GM10266 (cell line): ENCODE measurements at regions not wholly inside any gene's neighbourhood (a gene's known extent, or its start where the extent isn't known, plus 50 kb on each side); places are given as distances from the start of the nearest gene placed in this dataset.
"Not testable (repeated sequence)": the region's sequence is repeated elsewhere in the genome, so short reads cannot be mapped to it uniquely, and the experiment has no call there.

ENCODE experiments used
- DNase-seq: peaks from one replicate; pipeline ENCODE4 v3.0.0; 2012; ENCODE audit errors: extremely low spot score
- TF ChIP-seq, protein P1 (sequence below): IDR thresholded peaks from 2 replicates; pipeline ENCODE4 v1.5.1; 2012; ENCODE audit warnings: mild to moderate bottlenecking, low read depth; ENCODE audit not compliant: control insufficient read depth, insufficient read depth; ENCODE audit errors: missing control alignments

DNA sequence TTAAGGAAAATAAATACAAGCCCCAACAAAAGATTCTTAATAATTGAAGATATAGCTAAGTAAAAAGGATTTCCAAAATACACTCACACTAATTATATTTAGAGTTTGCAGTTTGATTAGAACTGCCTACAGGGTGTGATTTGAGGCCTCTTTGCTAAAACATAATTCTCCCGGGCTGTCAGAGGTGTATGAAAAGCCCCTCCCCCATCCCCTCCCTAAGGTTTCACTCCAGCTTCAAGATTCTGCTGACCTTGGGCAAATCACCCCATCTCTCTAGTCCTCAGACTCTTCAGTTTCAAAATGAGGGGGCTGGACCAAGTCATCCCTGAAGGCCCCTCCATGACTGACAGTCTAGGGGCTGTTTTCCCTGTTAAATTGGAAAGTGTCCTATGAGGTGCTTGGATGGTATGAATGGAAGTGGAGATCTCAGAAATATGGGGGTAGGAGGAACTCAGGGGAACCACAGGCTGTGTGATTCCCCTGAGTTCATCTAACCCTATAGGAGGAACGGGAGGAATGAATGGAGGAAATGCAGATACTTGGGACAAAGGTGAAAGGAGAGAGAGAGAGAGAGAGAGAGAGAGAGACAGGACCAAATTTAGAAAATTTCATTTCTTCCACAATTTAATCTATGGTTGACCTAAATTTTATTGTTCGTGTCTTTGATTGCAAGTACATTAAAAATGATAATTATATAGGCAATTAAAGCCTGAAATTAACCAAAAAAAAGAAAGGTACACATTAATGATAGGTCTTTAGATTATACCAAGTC lies 107.5 kb downstream of the SPP2 start:
- TF ChIP-seq, protein P1, sequence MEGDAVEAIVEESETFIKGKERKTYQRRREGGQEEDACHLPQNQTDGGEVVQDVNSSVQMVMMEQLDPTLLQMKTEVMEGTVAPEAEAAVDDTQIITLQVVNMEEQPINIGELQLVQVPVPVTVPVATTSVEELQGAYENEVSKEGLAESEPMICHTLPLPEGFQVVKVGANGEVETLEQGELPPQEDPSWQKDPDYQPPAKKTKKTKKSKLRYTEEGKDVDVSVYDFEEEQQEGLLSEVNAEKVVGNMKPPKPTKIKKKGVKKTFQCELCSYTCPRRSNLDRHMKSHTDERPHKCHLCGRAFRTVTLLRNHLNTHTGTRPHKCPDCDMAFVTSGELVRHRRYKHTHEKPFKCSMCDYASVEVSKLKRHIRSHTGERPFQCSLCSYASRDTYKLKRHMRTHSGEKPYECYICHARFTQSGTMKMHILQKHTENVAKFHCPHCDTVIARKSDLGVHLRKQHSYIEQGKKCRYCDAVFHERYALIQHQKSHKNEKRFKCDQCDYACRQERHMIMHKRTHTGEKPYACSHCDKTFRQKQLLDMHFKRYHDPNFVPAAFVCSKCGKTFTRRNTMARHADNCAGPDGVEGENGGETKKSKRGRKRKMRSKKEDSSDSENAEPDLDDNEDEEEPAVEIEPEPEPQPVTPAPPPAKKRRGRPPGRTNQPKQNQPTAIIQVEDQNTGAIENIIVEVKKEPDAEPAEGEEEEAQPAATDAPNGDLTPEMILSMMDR: no peak
- DNase-seq: no peak

DNA sequence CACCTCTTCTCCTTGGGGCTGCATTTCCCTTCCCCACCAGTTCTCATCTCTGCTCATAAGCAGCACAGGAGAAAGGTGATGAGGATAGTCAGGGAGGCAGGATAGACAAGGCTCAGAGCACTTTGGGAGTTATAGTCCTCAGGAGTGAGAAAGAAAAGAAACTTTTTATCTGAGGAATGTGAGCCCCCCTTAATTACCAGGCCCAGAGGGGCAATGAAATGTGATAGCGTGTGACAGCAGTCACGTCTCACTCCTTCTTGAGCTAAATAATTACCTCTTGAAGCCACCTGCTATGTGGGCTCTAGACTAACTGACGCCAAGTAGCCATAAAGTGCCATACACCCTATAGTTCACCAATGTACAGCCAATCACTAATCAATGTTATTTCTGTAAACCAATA lies 105.8 kb downstream of the SPP2 start:
- no peak for DNase-seq

DNA sequence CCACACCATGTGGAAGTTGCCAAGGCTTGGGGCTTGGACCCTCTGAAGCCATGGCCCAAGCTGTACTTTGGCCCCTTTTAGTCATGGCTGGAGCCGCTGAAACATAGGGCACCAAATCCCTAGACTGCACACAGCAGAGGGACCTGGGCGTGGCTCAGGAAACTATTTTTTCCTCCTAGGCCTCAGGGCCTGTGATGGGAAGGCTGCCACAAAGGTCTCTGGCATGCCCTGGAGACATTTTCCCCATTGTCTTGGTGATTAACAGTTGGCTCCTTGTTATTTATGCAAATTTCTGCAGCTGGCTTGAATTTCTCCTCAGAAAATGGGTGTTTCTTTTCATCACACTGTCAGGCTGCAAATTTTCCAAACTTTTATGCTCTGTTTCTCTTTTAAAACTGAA lies 102.3 kb downstream of the SPP2 start:
- not testable (repeated sequence) for DNase-seq

More for the DNA sequence above, 105.8 kb downstream of the SPP2 start:
- TF ChIP-seq, protein P1: no peak

DNA sequence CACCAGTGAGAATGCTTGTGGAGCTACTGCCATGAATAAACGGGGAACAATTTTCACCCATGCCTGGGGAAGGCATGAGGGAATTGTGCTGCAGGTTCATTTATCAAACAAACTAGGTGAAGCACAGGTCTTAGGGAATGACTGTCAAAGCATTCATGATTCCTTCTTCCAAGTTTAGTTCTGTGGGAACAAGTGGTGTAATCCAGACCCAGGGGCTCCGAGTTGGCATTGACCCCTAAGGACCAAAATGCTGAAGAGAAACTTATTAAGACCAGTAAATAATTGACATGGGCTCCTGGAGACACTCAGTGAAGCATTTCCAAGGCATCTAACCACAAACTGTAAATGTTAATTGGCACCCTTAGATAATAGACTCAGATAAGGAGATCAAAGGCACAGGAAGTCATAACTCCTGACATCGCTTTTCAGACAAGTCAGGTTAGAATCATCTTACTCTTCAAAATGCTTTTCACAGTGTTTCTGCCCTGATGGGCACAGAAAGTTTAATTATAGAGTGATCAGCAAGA lies 96.9 kb downstream of the SPP2 start:
- TF ChIP-seq, protein P1: no peak
- no peak for DNase-seq

DNA sequence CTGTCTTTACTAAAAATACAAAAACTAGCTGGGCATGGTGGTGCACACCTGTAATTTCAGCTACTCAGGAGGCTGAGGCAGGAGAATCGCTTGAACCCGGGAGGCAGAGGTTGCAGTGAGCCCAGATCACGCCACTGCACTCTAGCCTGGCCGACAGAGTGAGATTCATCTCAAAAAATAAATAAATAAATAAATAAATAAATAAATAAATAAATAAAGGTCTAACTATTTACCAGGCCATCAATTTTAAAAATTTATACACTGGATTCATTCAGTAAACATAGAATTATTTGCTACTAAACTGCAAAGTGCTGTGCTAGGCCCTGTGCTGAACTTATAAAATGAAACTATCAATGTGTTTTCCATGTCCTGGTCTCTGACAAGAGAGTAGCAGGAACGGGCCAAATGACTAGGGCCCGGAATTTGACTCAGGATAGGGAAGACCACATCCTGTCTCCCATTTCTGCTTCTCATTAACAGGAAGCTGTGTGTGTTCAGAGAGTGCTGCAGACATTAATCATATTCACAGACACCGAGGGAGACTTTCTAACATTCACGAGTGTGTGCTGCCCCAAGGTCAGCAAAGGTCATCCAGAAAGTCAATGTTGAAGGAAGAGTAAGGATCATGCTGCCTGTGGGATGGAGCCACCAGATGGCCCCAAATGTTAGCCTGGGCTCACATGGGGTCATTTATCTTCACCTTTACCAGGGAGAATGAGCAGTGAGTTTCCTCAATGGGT lies 95.8 kb downstream of the SPP2 start:
- TF ChIP-seq, protein P1: no peak
- DNase-seq: no peak

DNA sequence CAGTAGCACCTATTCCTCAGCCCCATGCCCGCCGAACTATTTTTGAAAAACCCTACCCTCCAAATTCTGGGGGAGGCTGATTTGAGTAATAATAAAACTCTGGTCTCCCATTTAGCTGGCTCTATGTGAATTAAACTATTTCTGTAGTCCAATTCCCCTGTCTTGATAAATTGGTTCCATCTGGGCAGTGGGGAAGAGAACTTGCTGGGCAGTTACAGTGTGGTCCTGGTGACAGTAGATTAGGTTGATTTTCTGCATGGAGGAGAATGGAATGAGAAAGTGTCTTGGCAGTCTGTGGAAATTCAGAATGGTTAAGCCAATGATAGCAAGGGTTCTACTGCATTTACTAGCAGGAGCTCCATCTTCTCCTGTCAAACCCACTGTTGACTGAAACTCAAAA lies 95.0 kb downstream of the SPP2 start:
- no peak for DNase-seq
- TF ChIP-seq, protein P1: no peak

DNA sequence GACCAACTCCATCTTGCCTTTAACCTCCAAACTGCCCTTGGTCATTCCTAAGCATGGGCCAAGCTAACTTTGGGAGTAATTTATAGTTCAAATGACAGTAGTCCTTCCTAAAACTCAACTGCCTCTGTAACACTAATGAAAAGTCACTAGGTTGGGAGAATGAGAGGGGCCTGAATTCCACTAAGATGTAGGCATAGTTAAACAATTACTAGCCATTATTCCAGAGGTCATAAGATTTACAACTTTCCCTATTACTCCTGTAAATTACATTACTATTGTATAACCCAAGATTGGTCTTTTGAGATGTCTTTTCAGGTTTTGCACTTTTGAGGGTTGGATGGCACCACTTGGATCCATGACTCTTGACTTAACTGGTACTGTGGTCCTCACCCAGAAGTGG lies 94.6 kb downstream of the SPP2 start:
- DNase-seq: no peak
- TF ChIP-seq, protein P1: no peak
